Mucosa of descending colon (tissue), 3 donors: ENCODE measurements at regions not wholly inside any gene's neighbourhood (a gene's known extent, or its start where the extent isn't known, plus 50 kb on each side); places are given as distances from the start of the nearest gene placed in this dataset.

Experiments
- ATAC-seq: fragments of 200-7000 bp; cut with Tn5 transposase; one replicate; pipeline ENCODE4 v1.9.1; 2020; ENCODE audit warnings: mild to moderate bottlenecking, moderate library complexity
- DNase-seq, 3 donors: peaks; one replicate each; pipeline ENCODE4 v3.0.0-alpha.2; 2020
- H3K36me3 ChIP-seq: fragments of 200-600 bp; one replicate; pipeline ENCODE4 v1.8.0; 2021; ENCODE audit warnings: low read depth, mild to moderate bottlenecking
- H3K4me1 ChIP-seq: fragments of 200-600 bp; one replicate; pipeline ENCODE4 v1.8.0; 2021; ENCODE audit warnings: low read depth, mild to moderate bottlenecking
- H3K4me3 ChIP-seq: fragments of 200-600 bp; one replicate; pipeline ENCODE4 v1.8.0; 2021; ENCODE audit warnings: mild to moderate bottlenecking
- H3K9me3 ChIP-seq: fragments of 200-600 bp; one replicate; pipeline ENCODE4 v1.8.0; 2021; ENCODE audit warnings: mild to moderate bottlenecking
- intact Hi-C, 2 donors: fragments of 100-400 bp; cut with DNase I in 1 of 2; cut with micrococcal nuclease in 1 of 2; formaldehyde crosslinking; loops; one replicate each; pipeline versions ENCODE4 v1.11.0 to v1.11.1; 2022; cut with DNase I, micrococcal nuclease
- TF ChIP-seq, protein P1 (sequence below): fragments of 200-600 bp; IDR thresholded peaks from one replicate; pipeline ENCODE4 v1.8.0; 2022; ENCODE audit warnings: antibody characterized with exemption, mild to moderate bottlenecking
- donor health status: DM: no; HTN: no; CAD: no; lungs with moderate emphysema.
- donor health status: DM: no; HTN: no; CAD: no.
- donor health status: DM: no; HTN: yes; CAD: no.

DNA sequence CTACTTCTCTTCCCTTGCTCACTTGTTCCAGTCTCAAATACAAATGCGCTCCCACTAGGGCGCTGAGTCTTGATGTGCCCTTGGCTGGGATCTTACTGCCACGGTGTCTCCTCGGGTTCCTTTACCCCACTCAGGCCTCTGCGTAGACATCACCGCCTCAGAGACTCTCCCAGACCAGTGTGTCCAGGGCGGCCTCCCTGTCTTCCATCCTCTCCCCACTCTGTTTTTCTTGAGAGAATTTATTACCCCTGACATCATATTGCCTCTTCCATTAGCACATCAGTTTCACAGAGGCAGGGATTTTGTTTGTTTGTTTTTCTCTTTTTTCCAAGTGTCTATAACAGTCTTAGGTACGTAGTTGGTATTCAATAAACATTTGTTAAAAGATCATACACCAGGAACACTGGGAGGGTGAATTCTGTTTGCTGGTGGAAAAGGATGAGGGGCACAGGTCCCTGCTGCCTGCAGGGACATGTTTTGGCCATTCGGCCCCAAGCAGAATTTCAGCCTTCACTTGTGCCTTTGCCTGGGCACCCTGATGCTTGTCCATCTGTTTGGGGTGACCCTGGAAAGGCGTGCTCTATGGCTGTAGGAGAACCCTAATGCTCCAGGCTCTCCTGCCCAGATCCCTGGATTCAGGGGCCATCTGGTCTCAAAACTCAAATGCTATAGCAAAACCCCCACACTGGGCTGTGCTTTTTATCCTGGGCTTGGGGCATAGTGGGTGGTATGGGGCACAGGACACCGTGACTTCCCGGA is 55.0 kb downstream of the RPL37A start:
- H3K4me3 ChIP-seq, result no peak overlapping the region
- intact Hi-C loops, result no loop called here
- peaks cover 28% of the 10 kb centered on the region for H3K4me1 ChIP-seq
- TF ChIP-seq, protein P1, sequence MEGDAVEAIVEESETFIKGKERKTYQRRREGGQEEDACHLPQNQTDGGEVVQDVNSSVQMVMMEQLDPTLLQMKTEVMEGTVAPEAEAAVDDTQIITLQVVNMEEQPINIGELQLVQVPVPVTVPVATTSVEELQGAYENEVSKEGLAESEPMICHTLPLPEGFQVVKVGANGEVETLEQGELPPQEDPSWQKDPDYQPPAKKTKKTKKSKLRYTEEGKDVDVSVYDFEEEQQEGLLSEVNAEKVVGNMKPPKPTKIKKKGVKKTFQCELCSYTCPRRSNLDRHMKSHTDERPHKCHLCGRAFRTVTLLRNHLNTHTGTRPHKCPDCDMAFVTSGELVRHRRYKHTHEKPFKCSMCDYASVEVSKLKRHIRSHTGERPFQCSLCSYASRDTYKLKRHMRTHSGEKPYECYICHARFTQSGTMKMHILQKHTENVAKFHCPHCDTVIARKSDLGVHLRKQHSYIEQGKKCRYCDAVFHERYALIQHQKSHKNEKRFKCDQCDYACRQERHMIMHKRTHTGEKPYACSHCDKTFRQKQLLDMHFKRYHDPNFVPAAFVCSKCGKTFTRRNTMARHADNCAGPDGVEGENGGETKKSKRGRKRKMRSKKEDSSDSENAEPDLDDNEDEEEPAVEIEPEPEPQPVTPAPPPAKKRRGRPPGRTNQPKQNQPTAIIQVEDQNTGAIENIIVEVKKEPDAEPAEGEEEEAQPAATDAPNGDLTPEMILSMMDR, result no peak
- DNase-seq (no peak), ATAC-seq (no peak)
- H3K36me3 ChIP-seq, result no peaks in the 10 kb centered on the region
- no peaks in the 10 kb centered on the region for H3K9me3 ChIP-seq

DNA sequence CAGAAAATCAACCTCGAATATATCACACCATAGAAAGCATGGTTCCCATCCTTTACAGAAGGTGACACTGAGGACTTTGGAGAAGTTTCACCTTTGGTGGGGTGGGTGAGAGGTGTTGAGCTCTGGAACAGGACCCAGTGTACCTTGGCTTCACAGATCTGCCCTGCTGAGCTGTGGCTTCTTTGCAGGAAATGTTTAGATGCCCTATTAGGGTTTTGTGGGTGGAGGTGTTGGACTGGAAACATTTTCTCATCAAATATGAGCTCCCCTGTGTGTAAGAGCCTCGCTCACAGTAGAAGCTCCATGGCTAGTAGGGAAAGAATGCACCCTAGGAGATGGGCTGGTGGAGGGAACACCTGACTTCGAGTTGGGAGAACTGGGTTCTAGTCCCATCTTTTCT is 55.6 kb downstream of the RPL37A start:
- Histone ChIP-seq H3K4me3 (no peak overlapping the region), H3K4me1 (peaks cover 28% of the 10 kb centered on the region), H3K9me3 (no peaks in the 10 kb centered on the region), H3K36me3 (no peaks in the 10 kb centered on the region)
- DNase-seq (no peak), ATAC-seq (no peak)
- intact Hi-C loops, result no loop called here
- TF ChIP-seq, protein P1, result no peak

DNA sequence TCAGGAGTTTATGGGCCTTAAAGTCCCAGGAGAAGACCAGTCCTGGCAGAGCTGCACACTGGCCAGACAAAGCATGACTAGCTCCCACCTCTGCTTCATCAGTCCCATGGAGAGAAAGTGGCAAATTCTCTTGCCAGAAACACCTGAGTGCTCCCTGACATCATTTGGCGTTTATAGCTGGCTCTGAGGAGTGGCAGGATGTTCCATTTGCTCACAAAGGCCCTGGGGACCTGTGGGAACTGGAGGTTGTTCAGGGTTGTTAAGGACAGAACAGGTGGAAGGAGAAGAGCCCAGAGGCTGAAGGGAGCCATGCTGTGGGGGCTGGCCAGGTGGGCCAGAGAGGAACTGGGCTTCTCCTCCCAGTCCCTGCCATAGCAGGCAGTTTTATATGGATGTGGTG is 56.1 kb downstream of the RPL37A start:
- TF ChIP-seq, protein P1, result no peak
- H3K4me1 ChIP-seq, result peaks cover 28% of the 10 kb centered on the region
- intact Hi-C loops, result no loop called here

DNA sequence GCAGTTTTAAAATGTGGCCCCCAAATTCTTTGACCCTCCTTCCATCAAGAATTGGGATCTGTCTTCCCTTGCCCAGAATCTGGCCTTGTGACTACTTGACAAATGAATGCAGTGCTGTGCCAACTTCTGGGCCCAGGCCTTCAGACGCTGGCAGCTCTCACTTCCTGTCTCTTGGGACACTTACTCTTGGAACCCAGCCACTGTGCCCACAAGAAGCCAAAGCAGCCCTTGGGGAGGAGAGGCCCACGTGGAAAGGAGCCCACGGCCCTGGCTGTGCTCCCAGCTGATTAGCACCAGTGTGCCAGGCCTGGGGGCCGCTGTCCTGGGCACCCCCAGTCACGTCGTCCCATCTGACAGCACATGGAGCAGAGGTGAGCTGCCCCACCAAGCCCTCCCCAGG is 56.6 kb downstream of the RPL37A start:
- intact Hi-C loops, result no loop called here
- TF ChIP-seq, protein P1, result no peak
- ATAC-seq (no peak), DNase-seq (peak in 1 of 3 donors; percentile 14)
- Histone ChIP-seq H3K9me3 (no peaks in the 10 kb centered on the region), H3K4me1 (peaks cover 24% of the 10 kb centered on the region), H3K36me3 (no peaks in the 10 kb centered on the region), H3K4me3 (no peak overlapping the region)

More for the DNA sequence above, 56.1 kb downstream of the RPL37A start:
- H3K9me3 ChIP-seq, result no peaks in the 10 kb centered on the region
- no peaks in the 10 kb centered on the region for H3K36me3 ChIP-seq
- DNase-seq, result no peak
- no peak overlapping the region for H3K4me3 ChIP-seq
- no peak for ATAC-seq

DNA sequence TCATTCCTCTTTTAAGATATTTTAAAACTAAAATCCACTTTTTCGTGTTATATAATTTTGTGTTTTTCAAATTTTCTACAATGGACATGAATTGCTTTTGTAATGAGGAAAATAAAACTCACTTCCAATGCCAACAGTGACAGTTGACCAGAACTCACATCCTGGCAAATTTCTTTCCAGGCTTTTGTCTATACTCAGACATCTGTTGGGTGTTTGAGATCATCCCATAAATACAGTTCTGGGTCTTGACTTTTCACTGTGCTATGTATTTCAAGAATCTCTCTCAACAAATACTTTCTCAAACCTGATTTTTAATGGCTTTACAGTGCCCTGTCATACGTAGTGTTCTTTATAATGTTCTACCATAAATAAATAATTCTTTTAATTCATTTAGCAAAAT is 57.6 kb downstream of the RPL37A start:
- no peaks in the 10 kb centered on the region for H3K9me3 ChIP-seq
- TF ChIP-seq, protein P1, result no peak
- H3K4me1 ChIP-seq, result peaks cover 17% of the 10 kb centered on the region
- intact Hi-C loops, result no loop called here
- no peak for ATAC-seq
- no peak for DNase-seq
- no peak overlapping the region for H3K4me3 ChIP-seq
- H3K36me3 ChIP-seq, result no peaks in the 10 kb centered on the region

- ATAC-seq, result no peak
- no peak for DNase-seq
- no peak overlapping the region for H3K4me3 ChIP-seq
- peaks cover 9% of the 10 kb centered on the region for H3K4me1 ChIP-seq
- TF ChIP-seq, protein P1, result no peak
- intact Hi-C loops, result no loop called here
- H3K9me3 ChIP-seq, result no peaks in the 10 kb centered on the region
- H3K36me3 ChIP-seq, result no peaks in the 10 kb centered on the region
These were observed 58.8 kb downstream of the RPL37A start for GRCh38 chr2:216557413-216557812.
